ENCODE measurements at regions not wholly inside any gene's neighbourhood (a gene's known extent, or its start where the extent isn't known, plus 50 kb on each side); places are given as distances from the start of the nearest gene placed in this dataset.

DNA sequence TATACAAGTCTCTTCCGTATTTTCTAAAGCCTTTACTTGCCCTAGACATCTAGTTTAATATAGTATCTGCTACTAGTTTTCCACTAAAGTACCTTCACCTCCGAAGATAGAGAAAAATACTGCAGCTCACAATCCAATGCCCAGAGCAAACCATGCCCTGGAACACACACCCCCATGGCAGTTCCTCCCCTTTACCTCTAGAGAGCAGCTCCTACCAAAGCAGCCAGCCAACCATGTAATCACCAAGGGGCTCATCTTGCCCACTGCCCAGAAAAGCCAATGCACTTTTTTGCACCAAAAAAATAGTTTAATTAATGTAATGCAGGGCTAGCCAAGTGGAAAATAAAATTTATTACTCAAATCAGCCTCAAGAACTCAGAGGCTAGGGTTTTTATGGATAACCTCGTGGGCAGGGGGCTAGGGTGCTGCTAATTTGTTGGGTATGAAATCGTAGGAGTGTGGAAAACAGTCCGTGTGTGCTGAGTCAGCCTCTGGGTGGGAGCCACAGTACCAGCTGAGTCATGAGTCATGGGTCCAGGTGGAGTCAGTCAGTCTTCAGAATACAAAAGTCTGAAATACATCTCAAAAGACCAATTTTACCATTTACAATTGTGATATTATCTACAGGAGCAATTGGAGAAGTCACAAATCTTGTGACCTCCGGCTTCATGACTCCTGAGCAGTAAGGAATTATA lies 120.1 kb upstream of the ACO1 start:
- TF ChIP-seq SRF (IDR thresholded peaks at IDR 0.05; ENCODE audit: low read depth, low read length) (no peak), TAF1 (IDR thresholded peaks at IDR 0.05; ENCODE audit: low read depth, low read length) (no peak), POLR2A (IDR thresholded peaks at IDR 0.05; ENCODE audit: control extremely low read depth in 1 of 2, low read depth in 2 of 2, low read length in 2 of 2) (no peak), EZH2 (IDR thresholded peaks at IDR 0.05; ENCODE audit: low read depth, low read length, severe bottlenecking) (no peak), CREB1 (IDR thresholded peaks at IDR 0.05) (no peak), RFX5 (IDR thresholded peaks at IDR 0.05; ENCODE audit: borderline replicate concordance, low read depth, low read length) (no peak), CEBPB (IDR thresholded peaks at IDR 0.05; ENCODE audit: low read depth, low read length) (no peak), MAFK (IDR thresholded peaks at IDR 0.05; ENCODE audit: low read depth, low read length) (peak; percentile 93), ZNF274 (IDR thresholded peaks at IDR 0.05; ENCODE audit: borderline replicate concordance, extremely low read depth, low read length) (no peak)
- TF ChIP-seq, protein P1, sequence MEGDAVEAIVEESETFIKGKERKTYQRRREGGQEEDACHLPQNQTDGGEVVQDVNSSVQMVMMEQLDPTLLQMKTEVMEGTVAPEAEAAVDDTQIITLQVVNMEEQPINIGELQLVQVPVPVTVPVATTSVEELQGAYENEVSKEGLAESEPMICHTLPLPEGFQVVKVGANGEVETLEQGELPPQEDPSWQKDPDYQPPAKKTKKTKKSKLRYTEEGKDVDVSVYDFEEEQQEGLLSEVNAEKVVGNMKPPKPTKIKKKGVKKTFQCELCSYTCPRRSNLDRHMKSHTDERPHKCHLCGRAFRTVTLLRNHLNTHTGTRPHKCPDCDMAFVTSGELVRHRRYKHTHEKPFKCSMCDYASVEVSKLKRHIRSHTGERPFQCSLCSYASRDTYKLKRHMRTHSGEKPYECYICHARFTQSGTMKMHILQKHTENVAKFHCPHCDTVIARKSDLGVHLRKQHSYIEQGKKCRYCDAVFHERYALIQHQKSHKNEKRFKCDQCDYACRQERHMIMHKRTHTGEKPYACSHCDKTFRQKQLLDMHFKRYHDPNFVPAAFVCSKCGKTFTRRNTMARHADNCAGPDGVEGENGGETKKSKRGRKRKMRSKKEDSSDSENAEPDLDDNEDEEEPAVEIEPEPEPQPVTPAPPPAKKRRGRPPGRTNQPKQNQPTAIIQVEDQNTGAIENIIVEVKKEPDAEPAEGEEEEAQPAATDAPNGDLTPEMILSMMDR (IDR thresholded peaks at IDR 0.05; ENCODE audit: control extremely low read depth in 1 of 3, insufficient read depth in 1 of 3, low read depth in 1 of 3, low read length in 3 of 3) = peak; percentile 65 to 78 (median 75)
- TF ChIP-seq, protein P2, sequence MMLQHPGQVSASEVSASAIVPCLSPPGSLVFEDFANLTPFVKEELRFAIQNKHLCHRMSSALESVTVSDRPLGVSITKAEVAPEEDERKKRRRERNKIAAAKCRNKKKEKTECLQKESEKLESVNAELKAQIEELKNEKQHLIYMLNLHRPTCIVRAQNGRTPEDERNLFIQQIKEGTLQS (IDR thresholded peaks at IDR 0.05; ENCODE audit: insufficient read depth, low read depth, low read length) = no peak
- TF ChIP-seq, protein P3, sequence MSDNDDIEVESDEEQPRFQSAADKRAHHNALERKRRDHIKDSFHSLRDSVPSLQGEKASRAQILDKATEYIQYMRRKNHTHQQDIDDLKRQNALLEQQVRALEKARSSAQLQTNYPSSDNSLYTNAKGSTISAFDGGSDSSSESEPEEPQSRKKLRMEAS (IDR thresholded peaks at IDR 0.05) = no peak
